ENCODE measurements at regions not wholly inside any gene's neighbourhood (a gene's known extent, or its start where the extent isn't known, plus 50 kb on each side); places are given as distances from the start of the nearest gene placed in this dataset.

- H3K36me3 ChIP-seq (ENCODE audit: control insufficient read depth in 2 of 4, insufficient read depth in 4 of 4, low read length in 3 of 4), result no peaks in the 10 kb centered on the region
- no peaks in the 10 kb centered on the region for H4K20me1 ChIP-seq (replicated peaks in 1 of 2; ENCODE audit: control insufficient read depth in 1 of 2, insufficient read depth in 2 of 2, low read length in 2 of 2)
- H3K9me3 ChIP-seq (ENCODE audit: insufficient read depth in 2 of 2, low read depth in 1 of 2, low read length in 1 of 2), result no peaks in the 10 kb centered on the region
- no peak overlapping the region for H3K23ac ChIP-seq (ENCODE audit: insufficient read length)
- H3K56ac ChIP-seq (replicated peaks; ENCODE audit: insufficient read length, low read depth, low read length), result no peak overlapping the region
- H2BK120ac ChIP-seq (replicated peaks; ENCODE audit: low read depth, low read length), result no peak overlapping the region
- ChIA-PET POLR2A (ENCODE audit: partially characterized antibody) (interaction anchor here (0.7 kb wide), 1 partner anchor 101 kb away, joined by 4 read pairs; no protein-coding TSS in a partner anchor), CTCF (ENCODE audit: partially characterized antibody) (interaction anchor here (0.7 kb wide), 2 partner anchors 52 to 509 kb away, joined by 3 read pairs; no protein-coding TSS in a partner anchor)
- no peak overlapping the region for H2BK15ac ChIP-seq (ENCODE audit: low read length)
- H3K23me2 ChIP-seq (ENCODE audit: low read depth, low read length), result no peaks in the 10 kb centered on the region
- H3K4me2 ChIP-seq (ENCODE audit: insufficient read depth in 1 of 2, low read depth in 2 of 2, low read length in 2 of 2), result no peak overlapping the region
- H3K4me3 ChIP-seq (ENCODE audit: extremely low read depth in 1 of 4, insufficient read depth in 2 of 4, low read depth in 3 of 4, low read length in 4 of 4), result no peak overlapping the region
- H2BK12ac ChIP-seq (ENCODE audit: low read depth, low read length), result no peak overlapping the region
- no peaks in the 10 kb centered on the region for H3K79me1 ChIP-seq (ENCODE audit: low read depth, low read length)
- no peaks in the 10 kb centered on the region for H3K4me1 ChIP-seq (replicated peaks in 1 of 4; ENCODE audit: control insufficient read depth in 3 of 4, insufficient read depth in 4 of 4, low read length in 3 of 4)
- 100% methylated on average over 1 of the region's 1 CpG; no CpG with 5 or more reads in 1 of the 2 experiments for WGBS, 2 experiments (ENCODE audit: extremely low coverage in 1 of 2, insufficient coverage in 1 of 2, insufficient read length in 1 of 2, insufficient replicate concordance in 2 of 2, low coverage in 1 of 2, low lambda C conversion rate in 2 of 2, missing lambda C conversion rate in 1 of 2)
- no peak overlapping the region for H3K27ac ChIP-seq (ENCODE audit: low read depth, low read length)
- H3K14ac ChIP-seq (ENCODE audit: insufficient read length), result no peak overlapping the region
- no peak overlapping the region for H4K8ac ChIP-seq (ENCODE audit: extremely low read depth, insufficient read depth, low read length)
- no peak overlapping the region for H2AFZ ChIP-seq (ENCODE audit: low read length)
- H3K4ac ChIP-seq (replicated peaks; ENCODE audit: insufficient read length, low read depth, low read length), result no peak overlapping the region
- no peaks in the 10 kb centered on the region for H3K79me2 ChIP-seq (ENCODE audit: control insufficient read depth in 1 of 2, insufficient read depth in 2 of 2, low read length in 2 of 2)
- no peaks in the 10 kb centered on the region for H3K27me3 ChIP-seq (replicated peaks in 1 of 4; ENCODE audit: control insufficient read depth in 3 of 4, extremely low read depth in 1 of 4, insufficient read depth in 3 of 4, low read length in 3 of 4)
- no peak overlapping the region for H4K5ac ChIP-seq (ENCODE audit: insufficient read length, low read depth, low read length)
- no peak overlapping the region for H3K18ac ChIP-seq (ENCODE audit: extremely low read depth, low read length)
- H2BK5ac ChIP-seq (ENCODE audit: low read depth, low read length), result no peak overlapping the region
- FAIRE-seq (no peak), DNase-seq (ENCODE audit: low read depth in 1 of 2, low spot score in 2 of 2) (no peak)
- H3K9ac ChIP-seq (replicated peaks in 1 of 4; ENCODE audit: extremely low read depth in 1 of 4, low read depth in 3 of 4, low read length in 3 of 4), result no peak overlapping the region
- H4K91ac ChIP-seq (replicated peaks; ENCODE audit: insufficient read length, low read length), result no peak overlapping the region
- no peak overlapping the region for H2BK20ac ChIP-seq (ENCODE audit: low read length)
- H2AK5ac ChIP-seq (ENCODE audit: low read depth, low read length), result no peak overlapping the region
- TF ChIP-seq GTF2F1 (IDR thresholded peaks at IDR 0.05; ENCODE audit: borderline replicate concordance, low read depth, low read length), result no peak
- TF ChIP-seq NRF1 (IDR thresholded peaks at IDR 0.05; ENCODE audit: low read depth, low read length), result no peak
- no peak for TF ChIP-seq KDM1A (IDR thresholded peaks at IDR 0.05; ENCODE audit: borderline replicate concordance, low read length)
- TF ChIP-seq CHD1 (IDR thresholded peaks at IDR 0.05; ENCODE audit: low read depth, low read length), result no peak
These were observed 194.0 kb downstream of the LNPK start for GRCh38 chr2:175808078-175808477.

All from H1 (cell line).